SU-DHL-6 (cell line): ENCODE measurements at regions not wholly inside any gene's neighbourhood (a gene's known extent, or its start where the extent isn't known, plus 50 kb on each side); places are given as distances from the start of the nearest gene placed in this dataset.

Experiments
- CTCF ChIP-seq: fragments of 200-600 bp; sonication (generic); IDR thresholded peaks from one replicate; pipeline ENCODE4 v1.5.1; 2017; ENCODE audit warnings: antibody characterized with exemption, mild to moderate bottlenecking, low read length, moderate library complexity; ENCODE audit not compliant: insufficient read depth, poor library complexity, severe bottlenecking
- EZH2phosphoT487 ChIP-seq: fragments of 200-600 bp; sonication (generic), shearing (Covaris generic); conservative IDR thresholded peaks from 2 replicates; pipeline ENCODE4 v1.6.1; 2018; ENCODE audit warnings: mild to moderate bottlenecking, antibody characterized with exemption, low read length, moderate library complexity, mixed read lengths

- no peak for TF ChIP-seq EZH2phosphoT487
- no peak for TF ChIP-seq CTCF
Observed at GRCh38 chr18:42192251-42193248, 237.5 kb downstream of the PIK3C3 start.
